Mucosa of descending colon (tissue), 3 donors: ENCODE measurements at regions not wholly inside any gene's neighbourhood (a gene's known extent, or its start where the extent isn't known, plus 50 kb on each side); places are given as distances from the start of the nearest gene placed in this dataset.
"Not testable (repeated sequence)": the region's sequence is repeated elsewhere in the genome, so short reads cannot be mapped to it uniquely, and the experiment has no call there.

Experiments
- ATAC-seq: fragments of 200-7000 bp; cut with Tn5 transposase; one replicate; pipeline ENCODE4 v1.9.1; 2020; ENCODE audit warnings: mild to moderate bottlenecking, moderate library complexity
- DNase-seq, 3 donors: peaks; one replicate each; pipeline ENCODE4 v3.0.0-alpha.2; 2020
- H3K36me3 ChIP-seq: fragments of 200-600 bp; one replicate; pipeline ENCODE4 v1.8.0; 2021; ENCODE audit warnings: low read depth, mild to moderate bottlenecking
- H3K4me1 ChIP-seq: fragments of 200-600 bp; one replicate; pipeline ENCODE4 v1.8.0; 2021; ENCODE audit warnings: low read depth, mild to moderate bottlenecking
- H3K4me3 ChIP-seq: fragments of 200-600 bp; one replicate; pipeline ENCODE4 v1.8.0; 2021; ENCODE audit warnings: mild to moderate bottlenecking
- H3K9me3 ChIP-seq: fragments of 200-600 bp; one replicate; pipeline ENCODE4 v1.8.0; 2021; ENCODE audit warnings: mild to moderate bottlenecking
- intact Hi-C, 2 donors: fragments of 100-400 bp; cut with DNase I in 1 of 2; cut with micrococcal nuclease in 1 of 2; formaldehyde crosslinking; loops; one replicate each; pipeline versions ENCODE4 v1.11.0 to v1.11.1; 2022; cut with DNase I, micrococcal nuclease
- TF ChIP-seq, protein P1 (sequence below): fragments of 200-600 bp; IDR thresholded peaks from one replicate; pipeline ENCODE4 v1.8.0; 2022; ENCODE audit warnings: antibody characterized with exemption, mild to moderate bottlenecking
- donor health status: DM: no; HTN: no; CAD: no; lungs with moderate emphysema.
- donor health status: DM: no; HTN: no; CAD: no.
- donor health status: DM: no; HTN: yes; CAD: no.

DNA sequence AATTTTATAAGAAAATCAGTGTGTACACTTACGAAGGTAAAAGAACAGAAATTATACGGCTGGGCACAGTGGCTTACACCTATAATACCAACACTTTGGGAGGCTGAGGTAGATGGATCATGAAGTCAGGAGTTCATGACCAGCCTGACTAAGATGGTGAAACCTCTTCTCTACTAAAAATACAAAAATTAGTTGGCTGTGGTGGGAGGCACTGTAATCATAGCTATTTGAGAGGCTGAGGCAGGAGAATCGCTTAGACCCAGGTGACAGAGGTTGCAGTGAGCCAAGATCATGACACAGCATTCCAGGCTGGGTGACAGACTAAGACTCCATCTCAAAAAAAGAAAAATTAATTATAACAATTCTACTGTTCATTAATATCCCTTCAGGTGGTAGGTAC, 151.9 kb downstream of the ZNF737 start:
- Histone ChIP-seq H3K4me1 (no peaks in the 10 kb centered on the region), H3K36me3 (no peaks in the 10 kb centered on the region), H3K4me3 (no peak overlapping the region), H3K9me3 (peaks cover 22% of the 10 kb centered on the region)
- TF ChIP-seq, protein P1, sequence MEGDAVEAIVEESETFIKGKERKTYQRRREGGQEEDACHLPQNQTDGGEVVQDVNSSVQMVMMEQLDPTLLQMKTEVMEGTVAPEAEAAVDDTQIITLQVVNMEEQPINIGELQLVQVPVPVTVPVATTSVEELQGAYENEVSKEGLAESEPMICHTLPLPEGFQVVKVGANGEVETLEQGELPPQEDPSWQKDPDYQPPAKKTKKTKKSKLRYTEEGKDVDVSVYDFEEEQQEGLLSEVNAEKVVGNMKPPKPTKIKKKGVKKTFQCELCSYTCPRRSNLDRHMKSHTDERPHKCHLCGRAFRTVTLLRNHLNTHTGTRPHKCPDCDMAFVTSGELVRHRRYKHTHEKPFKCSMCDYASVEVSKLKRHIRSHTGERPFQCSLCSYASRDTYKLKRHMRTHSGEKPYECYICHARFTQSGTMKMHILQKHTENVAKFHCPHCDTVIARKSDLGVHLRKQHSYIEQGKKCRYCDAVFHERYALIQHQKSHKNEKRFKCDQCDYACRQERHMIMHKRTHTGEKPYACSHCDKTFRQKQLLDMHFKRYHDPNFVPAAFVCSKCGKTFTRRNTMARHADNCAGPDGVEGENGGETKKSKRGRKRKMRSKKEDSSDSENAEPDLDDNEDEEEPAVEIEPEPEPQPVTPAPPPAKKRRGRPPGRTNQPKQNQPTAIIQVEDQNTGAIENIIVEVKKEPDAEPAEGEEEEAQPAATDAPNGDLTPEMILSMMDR: no peak
- intact Hi-C loops: no loop called here
- no peak for DNase-seq
- ATAC-seq: no peak

DNA sequence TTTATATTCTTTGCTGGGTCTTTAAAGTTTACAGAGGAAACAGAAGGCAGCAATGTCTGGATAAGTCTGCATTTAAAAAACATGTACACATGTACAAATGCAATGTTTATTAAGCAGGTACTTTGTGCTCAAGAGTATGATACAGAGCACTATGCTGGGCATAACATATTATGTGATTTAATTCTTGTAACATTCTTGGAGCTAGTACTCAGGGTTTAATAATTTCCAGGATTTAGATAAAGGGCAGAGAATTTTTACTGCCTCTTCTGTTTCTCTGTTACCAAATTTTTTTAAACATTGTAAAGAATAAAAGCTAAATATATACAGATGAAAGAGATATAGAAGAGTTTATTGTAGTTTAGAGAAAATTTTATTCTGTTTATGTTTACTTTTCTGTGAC, 152.7 kb downstream of the ZNF737 start:
- TF ChIP-seq, protein P1: no peak
- Histone ChIP-seq H3K4me1 (no peaks in the 10 kb centered on the region), H3K36me3 (no peaks in the 10 kb centered on the region), H3K4me3 (no peak overlapping the region), H3K9me3 (peaks cover 22% of the 10 kb centered on the region)
- ATAC-seq (no peak), DNase-seq (no peak)
- intact Hi-C loops: no loop called here

DNA sequence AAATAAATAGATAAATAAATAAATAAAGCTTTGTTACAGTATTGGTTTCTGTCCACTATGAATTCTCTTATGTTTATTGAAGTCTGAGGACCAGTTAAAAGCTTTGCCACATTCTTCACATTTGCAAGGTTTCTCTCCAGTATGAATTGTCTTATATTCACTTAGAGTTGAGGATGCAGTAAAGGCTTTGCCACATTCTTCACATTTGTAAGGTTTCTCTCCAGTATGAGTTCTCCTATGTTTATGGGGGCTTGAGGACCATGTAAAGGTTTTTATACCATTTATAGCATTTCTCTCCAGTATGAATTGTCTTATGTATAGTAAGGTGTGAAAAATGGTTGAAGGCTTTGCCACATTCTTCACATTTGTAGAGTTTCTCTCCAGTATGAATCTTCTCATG, 168.3 kb downstream of the ZNF737 start:
- DNase-seq (no peak), ATAC-seq (no peak)
- TF ChIP-seq, protein P1: no peak
- peaks cover 93% of the 10 kb centered on the region for H3K9me3 ChIP-seq
- no peaks in the 10 kb centered on the region for H3K36me3 ChIP-seq
- no peak overlapping the region for H3K4me3 ChIP-seq
- intact Hi-C loops: no loop called here
- no peaks in the 10 kb centered on the region for H3K4me1 ChIP-seq

DNA sequence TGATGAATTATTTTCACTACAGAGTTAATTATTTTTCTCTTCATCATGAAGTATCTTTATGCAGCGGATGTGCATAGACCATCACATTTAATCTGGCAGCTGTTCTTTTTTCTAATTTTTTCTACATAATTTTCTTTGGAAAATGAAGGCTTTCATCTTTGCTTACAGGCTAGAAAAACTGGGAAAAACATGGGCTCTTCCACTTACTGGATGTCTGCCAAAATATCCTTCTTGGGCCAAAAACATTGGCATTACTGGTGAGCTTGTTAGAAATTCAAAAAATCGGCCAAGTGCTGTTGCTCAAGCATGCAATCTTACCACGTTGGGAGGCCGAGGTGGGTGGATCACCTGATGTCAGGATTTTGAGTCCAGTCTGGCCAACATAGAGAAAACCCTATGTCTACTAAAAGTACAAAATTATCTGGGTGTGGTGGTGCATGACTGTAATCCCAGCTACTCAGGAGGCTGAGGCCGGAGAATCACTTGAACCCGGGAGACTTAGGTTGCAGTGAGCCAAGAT, 176.8 kb downstream of the ZNF737 start:
- Histone ChIP-seq H3K9me3 (peaks cover 84% of the 10 kb centered on the region), H3K36me3 (no peaks in the 10 kb centered on the region), H3K4me1 (no peaks in the 10 kb centered on the region), H3K4me3 (no peak overlapping the region)
- ATAC-seq (no peak), DNase-seq (no peak)
- TF ChIP-seq, protein P1: no peak
- intact Hi-C loops: no loop called here

DNA sequence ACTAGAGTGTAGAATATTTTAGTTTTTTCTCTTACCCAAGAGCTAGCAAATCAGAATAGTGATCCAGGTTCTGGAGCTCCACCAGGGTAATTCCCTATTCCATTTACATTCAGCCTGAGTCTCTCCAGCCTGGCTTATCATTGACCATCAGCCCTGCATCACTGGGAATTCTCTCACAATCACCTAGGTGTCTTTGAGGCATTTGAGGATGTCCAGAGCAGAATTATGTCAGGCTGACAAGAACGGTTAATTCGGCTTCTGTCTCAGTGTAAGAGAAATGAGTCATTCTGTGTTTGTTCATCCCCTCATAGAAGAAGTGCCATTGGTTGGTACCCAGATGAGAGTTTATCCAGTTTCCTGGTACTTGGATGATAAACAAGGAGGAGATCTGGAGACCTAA, 180.5 kb downstream of the ZNF737 start:
- Histone ChIP-seq H3K9me3 (peaks cover 69% of the 10 kb centered on the region), H3K4me1 (no peaks in the 10 kb centered on the region), H3K4me3 (no peak overlapping the region), H3K36me3 (no peaks in the 10 kb centered on the region)
- intact Hi-C loops: no loop called here
- ATAC-seq (no peak), DNase-seq (no peak)
- TF ChIP-seq, protein P1: no peak

DNA sequence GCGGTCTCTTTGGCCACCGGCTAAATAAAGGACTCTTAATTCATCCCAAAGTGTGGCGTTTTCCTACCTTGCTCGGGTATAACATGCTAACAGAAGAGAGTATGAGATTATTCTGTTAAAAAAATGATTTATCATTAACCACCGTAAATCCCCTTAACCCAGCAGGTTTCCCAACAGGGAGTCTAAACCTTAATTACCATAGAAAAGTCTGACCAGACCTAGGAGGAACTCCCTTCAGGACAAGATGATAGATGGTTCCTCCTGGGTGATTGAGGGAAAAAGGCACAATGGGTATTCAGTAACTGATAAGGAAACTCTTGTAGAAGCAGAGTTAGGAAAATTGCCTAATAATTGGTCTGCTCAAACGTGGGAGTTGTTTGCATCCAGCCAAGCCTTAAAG, 193.7 kb downstream of the ZNF737 start:
- ATAC-seq (no peak), DNase-seq (no peak)
- Histone ChIP-seq H3K4me1 (no peaks in the 10 kb centered on the region), H3K36me3 (no peaks in the 10 kb centered on the region), H3K9me3 (peaks cover 35% of the 10 kb centered on the region), H3K4me3 (no peak overlapping the region)
- TF ChIP-seq, protein P1: no peak
- intact Hi-C loops: no loop called here

DNA sequence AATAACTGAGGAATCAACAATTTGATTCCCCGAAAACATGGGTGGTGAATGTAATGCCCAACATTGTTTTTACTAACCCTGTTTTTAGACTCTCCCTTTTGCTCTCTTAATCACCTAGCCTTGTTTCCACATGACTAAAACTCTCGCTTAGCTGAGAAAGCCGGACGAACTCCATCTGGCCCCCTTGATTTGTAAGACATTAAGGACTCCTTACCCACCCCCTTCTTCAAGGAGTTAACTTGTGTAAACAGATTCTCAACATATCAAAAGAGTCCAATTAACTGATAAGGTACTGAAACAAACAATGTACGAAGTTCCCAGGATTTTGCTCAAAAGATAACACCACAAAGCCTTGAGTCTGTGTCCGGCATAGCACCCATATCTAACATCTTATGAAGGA, 194.3 kb downstream of the ZNF737 start:
- ATAC-seq, H3K4me3 ChIP-seq, DNase-seq, H3K36me3 ChIP-seq, intact Hi-C loops, H3K4me1 ChIP-seq: not testable (repeated sequence)
- H3K9me3 ChIP-seq: peaks cover 31% of the 10 kb centered on the region
